GM12878 (cell line): ENCODE measurements at regions not wholly inside any gene's neighbourhood (a gene's known extent, or its start where the extent isn't known, plus 50 kb on each side); places are given as distances from the start of the nearest gene placed in this dataset.

Experiments used
- ATAC-seq: fragments of 200-7000 bp; cut with Tn5 transposase; 3 replicates; pipeline ENCODE4 v1.9.1; 2020; ENCODE audit warnings: mild to moderate bottlenecking, moderate library complexity
- BruUV-seq: library from RNA; stranded (reverse); fragments of 400-500 nt; replicated peaks from 2 replicates; lab custom pipeline; 2021; lab: Mats Ljungman, UMichigan
- CTCF ChIA-PET: fragments of 300-600 bp; sonication (Branson Sonifier 250); formaldehyde crosslinking; extraction: SDS; loops from one replicate; lab custom pipeline; 2021; ENCODE audit warnings: inconsistent platforms; lab: Yijun Ruan, JAX
- POLR2A ChIA-PET: fragments of 350-600 bp; formaldehyde crosslinking; extraction: SDS; loops from one replicate; lab custom pipeline; 2021; ENCODE audit warnings: inconsistent platforms; lab: Charles Lee
- RAD21 ChIA-PET: fragments of 300-600 bp; sonication (Branson Sonifier 250); formaldehyde crosslinking; loops from one replicate; lab custom pipeline; 2023; ENCODE audit warnings: antibody characterized with exemption; ENCODE audit not compliant: unreplicated experiment; lab: Charles Lee
- SMC1A ChIA-PET: fragments of 300-600 bp; sonication (Branson Sonifier 250); formaldehyde crosslinking; loops from one replicate; lab custom pipeline; 2023; ENCODE audit not compliant: unreplicated experiment, uncharacterized antibody; lab: Charles Lee
- DNase-seq: peaks from one replicate; pipeline ENCODE4 v3.0.0-alpha.2; 2011; ENCODE audit warnings: low read depth, low spot score
- FAIRE-seq: peaks from 3 replicates; lab custom pipeline; 2011; peaks lifted over from hg19 to GRCh38; lab: Jason Lieb, UNC
- H2AFZ ChIP-seq: 2 replicates; pipeline ENCODE4 v1.6.0; 2011; ENCODE audit warnings: low read depth, low read length, control low read depth; ENCODE audit not compliant: control insufficient read depth
- H3K27ac ChIP-seq: 2 replicates; pipeline ENCODE4 v1.5.1; 2011; ENCODE audit warnings: control low read depth; ENCODE audit not compliant: control insufficient read depth, insufficient read depth
- H3K27me3 ChIP-seq, 2 experiments: replicated peaks in 1 of 2; 2 replicates each; pipeline versions ENCODE4 v1.6.0 to v1.6.1; 2011; ENCODE audit warnings: low read length in 1 of 2; ENCODE audit not compliant: control insufficient read depth in 2 of 2, insufficient read depth in 2 of 2
- H3K36me3 ChIP-seq, 2 experiments: 2 replicates each; pipeline ENCODE4 v1.5.1; 2011; ENCODE audit warnings: low read length in 1 of 2; ENCODE audit not compliant: control insufficient read depth in 2 of 2, insufficient read depth in 2 of 2
- H3K4me1 ChIP-seq: 2 replicates; pipeline ENCODE4 v1.6.1; 2011; ENCODE audit warnings: mild to moderate bottlenecking, low read length, moderate library complexity, mixed read lengths; ENCODE audit not compliant: control insufficient read depth, insufficient read depth
- H3K4me2 ChIP-seq: 2 replicates; pipeline ENCODE4 v1.6.0; 2011; ENCODE audit warnings: control low read depth; ENCODE audit not compliant: control insufficient read depth, insufficient read depth
- H3K4me3 ChIP-seq: fragments of 200-600 bp; sonication (generic); 2 replicates; pipeline ENCODE4 v1.5.1; 2016
- H3K79me2 ChIP-seq: 2 replicates; pipeline ENCODE4 v1.6.0; 2011; ENCODE audit warnings: low read length; ENCODE audit not compliant: control insufficient read depth, insufficient read depth
- H3K9ac ChIP-seq: 2 replicates; pipeline ENCODE4 v1.8.0; 2011; ENCODE audit warnings: low read length, control low read depth, mixed read lengths; ENCODE audit not compliant: control insufficient read depth, insufficient read depth
- H3K9me3 ChIP-seq: replicated peaks from 3 replicates; pipeline ENCODE4 v1.5.1; 2011; ENCODE audit warnings: mild to moderate bottlenecking, low read length; ENCODE audit not compliant: control insufficient read depth, insufficient read depth
- H4K20me1 ChIP-seq: 2 replicates; pipeline ENCODE4 v1.6.0; 2011; ENCODE audit not compliant: control insufficient read depth, insufficient read depth
- ATF3 ChIP-seq: IDR thresholded peaks from 2 replicates; pipeline ENCODE4 v1.6.1; 2011; ENCODE audit warnings: low read depth, mild to moderate bottlenecking, low read length, moderate library complexity, borderline replicate concordance; ENCODE audit errors: extremely low read depth
- BCL3 ChIP-seq: IDR thresholded peaks from 2 replicates; pipeline ENCODE4 v1.6.1; 2011; ENCODE audit warnings: borderline replicate concordance, low read depth, mild to moderate bottlenecking, moderate library complexity, low read length; ENCODE audit not compliant: insufficient read depth, poor library complexity, severe bottlenecking
- CUX1 ChIP-seq: IDR thresholded peaks from 2 replicates; pipeline ENCODE4 v1.6.1; 2012; ENCODE audit warnings: improper control_type of control experiment, low read depth, low read length; ENCODE audit not compliant: insufficient replicate concordance
- ETV6 ChIP-seq, 2 experiments: fragments of 450-650 bp in 1 of 2; IDR thresholded peaks in 1 of 2; conservative IDR thresholded peaks in 1 of 2; 2 replicates each; pipeline ENCODE4 v1.6.1; 2014; ENCODE audit warnings: antibody characterized with exemption in 1 of 2, borderline replicate concordance in 1 of 2, low read depth in 1 of 2, mild to moderate bottlenecking in 1 of 2, moderate library complexity in 1 of 2
- FOS ChIP-seq: IDR thresholded peaks from 3 replicates; pipeline ENCODE4 v1.6.1; 2011; ENCODE audit warnings: borderline replicate concordance; ENCODE audit not compliant: insufficient read length; ENCODE audit errors: extremely low read depth
- HCFC1 ChIP-seq: fragments of 150-350 bp; IDR thresholded peaks from 2 replicates; pipeline ENCODE4 v1.6.1; 2014; ENCODE audit warnings: low read length
- HDAC2 ChIP-seq: fragments of 200-600 bp; sonication (generic); IDR thresholded peaks from 2 replicates; pipeline ENCODE4 v1.6.1; 2017
- IKZF1 ChIP-seq: fragments of 450-650 bp; conservative IDR thresholded peaks from 2 replicates; pipeline ENCODE4 v1.6.1; 2017; ENCODE audit warnings: antibody characterized with exemption, mild to moderate bottlenecking
- JUNB ChIP-seq: IDR thresholded peaks from 2 replicates; pipeline ENCODE4 v1.6.1; 2016; ENCODE audit warnings: antibody characterized with exemption, mild to moderate bottlenecking
- MEF2B ChIP-seq: fragments of 450-650 bp; IDR thresholded peaks from 2 replicates; pipeline ENCODE4 v1.6.1; 2018; ENCODE audit warnings: mild to moderate bottlenecking, moderate library complexity; ENCODE audit not compliant: partially characterized antibody, poor library complexity, severe bottlenecking
- NFIC ChIP-seq: IDR thresholded peaks from 2 replicates; pipeline ENCODE4 v1.6.1; 2012; ENCODE audit warnings: low read depth, mild to moderate bottlenecking, inconsistent platforms, low read length, moderate library complexity
- NFYA ChIP-seq: IDR thresholded peaks from 2 replicates; pipeline ENCODE4 v1.6.1; 2011; ENCODE audit warnings: low read depth, mild to moderate bottlenecking, low read length, improper control_type of control experiment, borderline replicate concordance
- NR2C1 ChIP-seq: fragments of 450-650 bp; IDR thresholded peaks from 2 replicates; pipeline ENCODE4 v1.6.1; 2017; ENCODE audit warnings: antibody characterized with exemption, mild to moderate bottlenecking, moderate library complexity
- RCOR1 ChIP-seq: conservative IDR thresholded peaks from 2 replicates; pipeline ENCODE4 v1.6.1; 2012; ENCODE audit warnings: low read depth, low read length, improper control_type of control experiment
- SPI1 ChIP-seq: IDR thresholded peaks from 2 replicates; pipeline ENCODE4 v1.6.1; 2011; ENCODE audit warnings: low read depth, mild to moderate bottlenecking, low read length, moderate library complexity, borderline replicate concordance; ENCODE audit not compliant: insufficient read depth
- WGBS: methylation state at CpG from one replicate; pipeline ENCODE4 v1.1.6; 2016; ENCODE audit warnings: low lambda C conversion rate; ENCODE audit not compliant: insufficient replicate concordance, insufficient coverage; ENCODE audit errors: missing lambda C conversion rate; 5-methylcytosine and 5-hydroxymethylcytosine counted together
- in situ Hi-C: fragments of 300-500 bp; cut with MboI; formaldehyde crosslinking; loops from 9 replicates; pipeline ENCODE4 v1.14.3; 2018; ENCODE audit warnings: mixed read lengths
- intact Hi-C: fragments of 100-400 bp; cut with micrococcal nuclease; formaldehyde crosslinking; loops from one replicate; pipeline ENCODE4 v1.14.2; 2022; ENCODE audit not compliant: unreplicated experiment

- no peak for TF ChIP-seq BCL3
- no peak for TF ChIP-seq NR2C1
- TF ChIP-seq SPI1, result no peak
- TF ChIP-seq RCOR1, result no peak
- TF ChIP-seq NFIC, result no peak
- no peak for TF ChIP-seq ATF3
- TF ChIP-seq, all 136 proteins: peak for 0
Measured at GRCh38 chr19:30923621-30924020, 425.6 kb downstream of the TSHZ3 start (continued).

DNA sequence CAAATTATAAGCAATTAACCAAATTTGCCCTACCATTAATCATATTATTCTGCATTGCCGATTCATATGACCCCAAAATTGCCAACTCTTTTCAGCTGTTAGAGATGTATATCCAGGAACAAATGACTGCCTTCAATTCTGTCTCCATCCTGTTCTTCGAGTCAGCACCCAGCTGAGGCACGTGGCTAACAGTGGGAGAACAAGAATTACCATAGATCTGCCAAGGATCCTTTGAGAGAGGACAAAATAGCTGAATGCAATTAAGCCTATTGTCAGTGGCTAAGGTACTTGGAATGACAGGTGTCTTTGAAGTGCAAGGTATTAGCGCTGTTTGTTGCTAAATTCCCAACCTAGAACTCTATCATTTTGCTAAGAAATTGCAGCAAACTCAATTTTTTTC, 426.1 kb downstream of the TSHZ3 start:
- no peak overlapping the region for H2AFZ ChIP-seq
- no peak overlapping the region for H3K4me3 ChIP-seq
- no peak overlapping the region for H3K9ac ChIP-seq
- no TSS peak for BruUV-seq
- DNase-seq (no peak), FAIRE-seq (no peak), ATAC-seq (no peak)
- ChIA-PET CTCF (no interaction called here), RAD21 (no interaction called here), POLR2A (no interaction called here), SMC1A (no interaction called here)
- H3K79me2 ChIP-seq, result no peaks in the 10 kb centered on the region
- H3K27ac ChIP-seq, result no peak overlapping the region
- in situ Hi-C loops (no loop called here), intact Hi-C loops (no loop called here)
- H3K4me2 ChIP-seq, result no peak overlapping the region
- H3K9me3 ChIP-seq, result no peaks in the 10 kb centered on the region; the same call in 2 of the 3 replicates
- 5% methylated on average over 4 of the region's 4 CpGs for WGBS
- no peaks in the 10 kb centered on the region for H3K4me1 ChIP-seq
- no peaks in the 10 kb centered on the region for H3K27me3 ChIP-seq
- H3K36me3 ChIP-seq, result no peaks in the 10 kb centered on the region
- no peaks in the 10 kb centered on the region for H4K20me1 ChIP-seq
- TF ChIP-seq NFIC, result no peak
- TF ChIP-seq HDAC2, result no peak
- TF ChIP-seq IKZF1, result no peak
- TF ChIP-seq MEF2B, result no peak
- TF ChIP-seq JUNB, result no peak
- no peak for TF ChIP-seq NFYA
- TF ChIP-seq FOS, result no peak
- TF ChIP-seq CUX1, result no peak
- no peak for TF ChIP-seq ETV6 (conservative IDR thresholded peaks at IDR 0.05 in 1 of 2, IDR thresholded peaks at IDR 0.05 in 1 of 2; ENCODE audit: borderline replicate concordance in 1 of 2, low read depth in 1 of 2)
- no peak for TF ChIP-seq HCFC1
